ENCODE measurements at regions not wholly inside any gene's neighbourhood (a gene's known extent, or its start where the extent isn't known, plus 50 kb on each side); places are given as distances from the start of the nearest gene placed in this dataset.

- intact Hi-C loops (cut with micrococcal nuclease), result no loop called here
- Mint-ChIP-seq H3K36me3 (no peaks in the 10 kb centered on the region), H3K9me3 (no peaks in the 10 kb centered on the region), H3K27ac (no peak overlapping the region), H3K4me3 (no peak overlapping the region), H3K27me3 (ENCODE audit: low read depth in 2 of 2) (peaks cover 0 to 9% of the 10 kb centered on the region in 2 donors), H3K4me1 (no peaks in the 10 kb centered on the region)
- H3K4me3 ChIP-seq (ENCODE audit: low read length), result no peak overlapping the region
- H3K36me3 ChIP-seq (ENCODE audit: control insufficient read depth, insufficient read depth, low read length), result no peaks in the 10 kb centered on the region
- H3K4me1 ChIP-seq (ENCODE audit: control insufficient read depth, insufficient read depth, low read length), result peaks cover 6% of the 10 kb centered on the region
- DNase-seq (no peak), ATAC-seq (no peak)
- TF ChIP-seq, protein P1, sequence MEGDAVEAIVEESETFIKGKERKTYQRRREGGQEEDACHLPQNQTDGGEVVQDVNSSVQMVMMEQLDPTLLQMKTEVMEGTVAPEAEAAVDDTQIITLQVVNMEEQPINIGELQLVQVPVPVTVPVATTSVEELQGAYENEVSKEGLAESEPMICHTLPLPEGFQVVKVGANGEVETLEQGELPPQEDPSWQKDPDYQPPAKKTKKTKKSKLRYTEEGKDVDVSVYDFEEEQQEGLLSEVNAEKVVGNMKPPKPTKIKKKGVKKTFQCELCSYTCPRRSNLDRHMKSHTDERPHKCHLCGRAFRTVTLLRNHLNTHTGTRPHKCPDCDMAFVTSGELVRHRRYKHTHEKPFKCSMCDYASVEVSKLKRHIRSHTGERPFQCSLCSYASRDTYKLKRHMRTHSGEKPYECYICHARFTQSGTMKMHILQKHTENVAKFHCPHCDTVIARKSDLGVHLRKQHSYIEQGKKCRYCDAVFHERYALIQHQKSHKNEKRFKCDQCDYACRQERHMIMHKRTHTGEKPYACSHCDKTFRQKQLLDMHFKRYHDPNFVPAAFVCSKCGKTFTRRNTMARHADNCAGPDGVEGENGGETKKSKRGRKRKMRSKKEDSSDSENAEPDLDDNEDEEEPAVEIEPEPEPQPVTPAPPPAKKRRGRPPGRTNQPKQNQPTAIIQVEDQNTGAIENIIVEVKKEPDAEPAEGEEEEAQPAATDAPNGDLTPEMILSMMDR (IDR thresholded peaks at IDR 0.05), result no peak
- no peak overlapping the region for H3K27ac ChIP-seq (ENCODE audit: low read length)
- no peaks in the 10 kb centered on the region for H3K9me3 ChIP-seq (ENCODE audit: control insufficient read depth, insufficient read depth, low read length)
- H3K27me3 ChIP-seq (ENCODE audit: control insufficient read depth, insufficient read depth, low read length), result no peaks in the 10 kb centered on the region
- 67% methylated on average over 2 of the region's 2 CpGs for WGBS (ENCODE audit: insufficient coverage)
These were observed 90.3 kb upstream of the CLDN5 start for GRCh38 chr22:19614536-19614863.

- no peaks in the 10 kb centered on the region for H3K9me3 Mint-ChIP-seq
- TF ChIP-seq, protein P1 (IDR thresholded peaks at IDR 0.05), result no peak
These were observed 90.8 kb upstream of the CLDN5 start for GRCh38 chr22:19615001-19615461.

GRCh38 chr22:19615867-19616581, 91.8 kb upstream of the CLDN5 start:
- H3K27me3 ChIP-seq (ENCODE audit: control insufficient read depth, insufficient read depth, low read length), result no peaks in the 10 kb centered on the region
- Mint-ChIP-seq H3K36me3 (no peaks in the 10 kb centered on the region), H3K4me1 (no peaks in the 10 kb centered on the region), H3K9me3 (no peaks in the 10 kb centered on the region), H3K4me3 (no peak overlapping the region), H3K27me3 (ENCODE audit: low read depth in 2 of 2) (peaks cover 0 to 9% of the 10 kb centered on the region in 2 donors), H3K27ac (no peak overlapping the region)
- WGBS (ENCODE audit: insufficient coverage), result 92% methylated on average over 9 of the region's 9 CpGs
- H3K9me3 ChIP-seq (ENCODE audit: control insufficient read depth, insufficient read depth, low read length), result no peaks in the 10 kb centered on the region
- DNase-seq (no peak), ATAC-seq (no peak)
- no peak overlapping the region for H3K27ac ChIP-seq (ENCODE audit: low read length)
- no peaks in the 10 kb centered on the region for H3K36me3 ChIP-seq (ENCODE audit: control insufficient read depth, insufficient read depth, low read length)
- H3K4me1 ChIP-seq (ENCODE audit: control insufficient read depth, insufficient read depth, low read length), result no peaks in the 10 kb centered on the region
- H3K4me3 ChIP-seq (ENCODE audit: low read length), result no peak overlapping the region
- intact Hi-C loops (cut with micrococcal nuclease), result no loop called here
- TF ChIP-seq, protein P1 (IDR thresholded peaks at IDR 0.05), result no peak

More at GRCh38 chr22:19615001-19615461, 90.8 kb upstream of the CLDN5 start:
- ATAC-seq (no peak), DNase-seq (no peak)
- H3K4me1 Mint-ChIP-seq, result no peaks in the 10 kb centered on the region
- no peaks in the 10 kb centered on the region for H3K36me3 Mint-ChIP-seq
- Histone ChIP-seq H3K4me1 (ENCODE audit: control insufficient read depth, insufficient read depth, low read length) (peaks cover 6% of the 10 kb centered on the region), H3K4me3 (ENCODE audit: low read length) (no peak overlapping the region), H3K27me3 (ENCODE audit: control insufficient read depth, insufficient read depth, low read length) (no peaks in the 10 kb centered on the region), H3K9me3 (ENCODE audit: control insufficient read depth, insufficient read depth, low read length) (no peaks in the 10 kb centered on the region), H3K27ac (ENCODE audit: low read length) (no peak overlapping the region), H3K36me3 (ENCODE audit: control insufficient read depth, insufficient read depth, low read length) (no peaks in the 10 kb centered on the region)
- no peak overlapping the region for H3K27ac Mint-ChIP-seq
- WGBS (ENCODE audit: insufficient coverage), result 77% methylated on average over 13 of the region's 13 CpGs
- peaks cover 0 to 9% of the 10 kb centered on the region in 2 donors for H3K27me3 Mint-ChIP-seq (ENCODE audit: low read depth in 2 of 2)
- no peak overlapping the region for H3K4me3 Mint-ChIP-seq
- intact Hi-C loops (cut with micrococcal nuclease), result no loop called here

Data from natural killer cell (primary cell).